GM18505 (cell line): ENCODE measurements at regions not wholly inside any gene's neighbourhood (a gene's known extent, or its start where the extent isn't known, plus 50 kb on each side); places are given as distances from the start of the nearest gene placed in this dataset.

Source experiments
- ATAC-seq: cut with Tn5 transposase; IDR thresholded peaks from one replicate; pipeline ENCODE4 v1.9.1; 2021; ENCODE audit not compliant: unreplicated experiment
- POLR2A ChIP-seq: IDR thresholded peaks from 4 replicates; pipeline ENCODE4 v1.6.1; 2011; ENCODE audit warnings: borderline replicate concordance; ENCODE audit not compliant: insufficient read depth, insufficient read length; ENCODE audit errors: extremely low read depth

DNA sequence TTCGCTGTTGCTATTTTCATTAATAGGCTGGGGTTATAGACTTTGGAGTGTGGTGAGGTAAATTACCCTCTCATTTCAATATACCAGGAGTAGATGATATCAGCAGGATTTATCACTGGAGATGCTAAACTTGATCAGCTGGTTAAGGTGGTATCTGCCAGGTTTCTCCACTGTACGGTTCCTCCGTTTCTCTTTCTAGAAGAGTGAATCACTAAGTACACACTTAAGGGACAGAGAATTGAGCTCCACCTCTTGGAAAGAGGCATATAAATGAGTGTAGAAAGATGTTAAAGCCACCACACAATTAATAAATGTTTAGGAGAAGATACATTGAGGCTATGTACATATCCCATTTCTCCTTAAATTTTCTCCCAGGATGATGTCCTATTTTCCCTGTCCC is 277.4 kb upstream of the GRIP1 start:
- no peak for ATAC-seq

DNA sequence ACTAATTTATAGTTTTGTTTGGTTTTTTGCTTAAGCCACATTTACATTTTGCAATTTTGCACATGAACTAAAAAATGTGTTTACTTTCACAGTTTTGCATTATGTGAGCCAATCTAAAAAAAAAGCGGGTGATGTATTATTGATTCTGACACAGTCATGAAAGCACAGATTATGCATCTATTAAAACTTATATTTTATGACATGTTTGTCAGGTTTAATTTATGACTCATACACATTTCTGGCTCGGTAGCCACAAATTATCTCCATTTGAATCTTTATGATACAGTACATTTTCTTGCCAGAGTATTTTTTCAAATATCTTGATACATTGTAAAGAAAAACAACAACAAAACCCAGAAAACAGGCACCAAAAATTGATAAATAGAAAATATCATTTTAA is 280.4 kb upstream of the GRIP1 start:
- no peak for ATAC-seq
- no peak for TF ChIP-seq POLR2A

More for the DNA sequence above, 277.4 kb upstream of the GRIP1 start:
- TF ChIP-seq POLR2A, result no peak

DNA sequence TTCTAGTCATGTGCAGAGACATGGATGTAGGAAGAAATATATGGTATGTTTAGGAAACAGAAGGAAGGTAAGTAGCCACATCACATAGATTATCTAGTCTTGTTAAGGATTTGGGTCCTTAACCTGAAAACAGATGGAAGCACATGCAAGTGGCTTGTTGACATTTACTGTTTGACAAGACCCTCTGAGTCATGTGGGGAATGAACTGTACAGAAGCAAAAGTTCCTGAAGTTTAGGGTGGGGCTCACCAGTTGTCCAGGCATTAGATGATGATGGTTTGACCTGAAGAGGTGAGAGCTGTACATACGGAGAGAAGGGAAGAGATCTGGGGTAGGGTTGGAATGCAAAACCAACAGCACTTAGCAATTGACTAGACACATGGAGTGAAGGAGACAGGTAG is 281.1 kb upstream of the GRIP1 start:
- no peak for ATAC-seq
- TF ChIP-seq POLR2A, result no peak

DNA sequence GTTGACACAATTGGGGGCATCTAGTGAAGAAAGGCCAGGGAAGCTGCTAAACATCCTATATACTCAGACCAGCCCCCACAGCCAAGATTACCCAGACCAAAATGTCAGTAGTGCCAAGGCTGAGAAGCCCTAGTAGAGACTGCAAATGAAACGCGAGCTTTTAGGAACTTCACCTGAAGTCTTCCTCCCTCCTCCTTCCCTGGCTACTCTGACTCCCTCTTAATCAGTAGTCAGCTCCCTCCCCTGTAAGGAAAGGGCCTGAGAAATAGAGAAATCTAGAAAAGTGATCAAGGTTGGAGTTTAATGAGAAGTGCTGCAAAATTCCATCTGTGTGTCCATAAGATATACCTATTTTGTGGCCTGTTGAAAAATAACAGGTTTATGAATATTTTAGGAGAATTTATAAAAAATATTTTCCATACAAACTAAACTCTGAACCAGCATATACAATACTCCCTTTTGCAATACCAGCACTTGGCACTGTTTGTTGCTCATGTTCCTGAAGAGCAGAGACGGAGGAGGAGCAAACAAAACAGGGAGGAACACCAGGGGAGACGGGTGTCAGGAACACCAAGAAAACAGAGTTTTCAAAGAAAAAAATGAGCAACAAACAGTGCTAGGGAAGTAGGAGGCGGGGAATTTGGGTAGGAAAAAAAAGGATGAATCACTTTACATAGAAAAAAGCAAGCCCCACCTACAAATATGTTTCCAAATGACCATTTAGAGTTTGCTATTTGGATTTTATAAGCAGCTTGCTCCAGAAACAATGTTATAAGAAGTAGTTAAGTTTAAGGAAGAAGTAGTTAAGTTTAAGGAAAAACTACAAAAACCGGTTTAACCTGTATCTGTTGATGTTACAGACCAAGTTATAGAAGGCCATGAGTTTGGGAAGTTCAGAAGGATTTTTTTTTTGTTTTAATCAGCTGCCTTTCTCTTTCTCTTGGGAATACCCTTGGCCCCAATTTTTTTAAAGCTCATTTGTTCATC is 282.1 kb upstream of the GRIP1 start:
- TF ChIP-seq POLR2A, result no peak
- ATAC-seq, result no peak

- TF ChIP-seq POLR2A, result no peak
- ATAC-seq, result no peak
These were observed 283.4 kb upstream of the GRIP1 start for GRCh38 chr12:66962290-66962689.

- TF ChIP-seq POLR2A, result no peak
- no peak for ATAC-seq
These were observed 285.0 kb upstream of the GRIP1 start for GRCh38 chr12:66963901-66964300.

GRCh38 chr12:66964629-66965028 is 285.8 kb upstream of the GRIP1 start:
- ATAC-seq, result no peak
- no peak for TF ChIP-seq POLR2A

DNA sequence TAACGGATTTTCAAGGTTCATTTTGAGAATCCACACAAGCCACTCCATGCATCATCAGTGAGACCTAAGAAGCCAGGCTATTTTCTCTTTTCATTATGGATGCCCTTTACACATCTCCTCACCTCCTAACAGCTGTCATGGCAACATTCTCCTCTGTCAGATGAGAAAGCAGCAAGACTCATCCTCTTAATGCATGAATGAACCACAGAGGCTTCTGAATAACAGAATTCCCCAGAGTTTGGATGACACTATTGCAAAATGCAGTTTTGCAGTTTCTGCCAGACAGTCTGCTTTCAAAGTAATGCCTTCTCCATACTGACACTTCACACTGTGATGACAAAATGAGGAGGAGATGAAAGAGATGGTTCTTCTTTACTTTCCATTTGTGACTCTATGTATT is 286.7 kb upstream of the GRIP1 start:
- no peak for ATAC-seq
- TF ChIP-seq POLR2A, result no peak

GRCh38 chr12:66971816-66972215 is 292.9 kb upstream of the GRIP1 start:
- no peak for ATAC-seq
- no peak for TF ChIP-seq POLR2A

DNA sequence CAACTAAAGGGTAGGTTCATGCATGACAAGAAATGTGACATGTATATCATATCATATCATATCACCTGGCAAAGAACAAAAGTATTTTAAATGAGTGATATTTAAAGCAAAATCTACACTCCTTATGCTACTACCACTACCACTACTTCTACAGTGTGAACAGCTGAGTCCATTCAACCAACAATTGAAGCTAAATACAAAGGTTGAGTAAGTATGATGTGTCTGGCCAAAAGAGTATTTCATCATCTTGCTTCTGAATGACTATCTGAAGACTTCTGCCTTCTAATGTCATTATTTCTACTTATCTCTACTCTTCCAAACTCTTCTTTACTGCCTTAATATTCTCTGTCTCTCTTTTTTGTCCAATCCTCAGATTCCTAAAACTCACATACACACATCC is 292.6 kb upstream of the CAND1 start:
- ATAC-seq, result no peak

GRCh38 chr12:66978802-66979201 is 290.4 kb upstream of the CAND1 start:
- TF ChIP-seq POLR2A, result no peak
- ATAC-seq, result no peak

More for the DNA sequence above, 292.6 kb upstream of the CAND1 start:
- no peak for TF ChIP-seq POLR2A

DNA sequence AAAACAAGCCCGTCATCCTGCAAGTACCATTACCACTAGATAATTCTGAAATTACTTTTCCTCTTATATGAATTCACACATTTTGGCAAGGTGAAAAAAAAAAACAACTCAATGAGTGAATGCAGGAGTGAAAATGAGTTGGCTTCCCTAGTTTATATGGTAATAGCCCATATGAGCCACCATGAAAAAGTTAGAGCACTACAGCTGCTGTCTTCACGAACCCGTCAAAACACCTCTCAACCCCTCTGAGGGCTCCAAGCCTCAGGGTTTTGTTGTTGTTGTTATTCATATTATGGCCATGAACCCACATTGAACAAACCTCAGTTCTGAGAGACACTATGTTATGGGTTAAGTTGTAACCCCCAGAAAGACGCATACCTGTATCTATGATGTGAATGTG is 289.9 kb upstream of the CAND1 start:
- ATAC-seq, result no peak
- TF ChIP-seq POLR2A, result no peak

DNA sequence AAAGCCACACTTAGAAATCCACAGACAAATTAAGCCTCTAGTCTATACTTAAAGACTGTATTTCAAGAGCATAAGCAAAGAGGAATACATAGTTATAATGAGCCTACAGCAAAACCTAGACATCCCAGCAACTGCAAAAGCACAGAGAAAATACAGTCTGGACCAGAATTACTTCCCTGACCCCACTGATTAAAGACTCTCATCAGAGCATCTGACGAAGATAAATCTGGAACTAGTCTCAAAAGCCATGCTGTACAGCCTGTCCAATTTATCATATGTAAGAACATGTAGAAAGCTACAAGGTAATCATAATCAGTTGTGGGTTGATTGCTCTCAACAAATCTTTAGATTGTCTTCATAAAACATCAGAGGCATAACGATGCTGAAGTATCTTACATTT is 285.1 kb upstream of the CAND1 start:
- no peak for ATAC-seq
- no peak for TF ChIP-seq POLR2A

DNA sequence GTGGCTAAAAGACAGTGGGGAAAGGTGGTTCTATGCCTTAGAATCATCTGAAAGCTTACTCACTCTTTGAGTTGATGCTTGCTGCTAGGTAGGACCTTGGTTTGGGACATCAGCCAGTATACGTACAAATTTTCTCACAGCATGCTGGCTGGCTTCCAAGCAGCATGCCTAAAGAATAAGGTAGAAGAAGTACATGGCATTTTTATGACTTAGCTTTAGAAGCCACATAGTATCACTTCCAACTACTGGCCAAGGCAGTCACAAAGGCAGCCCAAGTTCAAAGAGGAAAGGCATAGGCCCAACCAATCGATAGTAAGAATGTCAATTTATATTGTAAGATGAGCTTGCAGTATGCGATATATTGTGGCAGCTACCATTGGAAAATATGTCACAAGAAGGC is 284.2 kb upstream of the CAND1 start:
- no peak for ATAC-seq
- TF ChIP-seq POLR2A, result no peak

- no peak for ATAC-seq
- no peak for TF ChIP-seq POLR2A
These were observed 270.0 kb upstream of the CAND1 start for GRCh38 chr12:66999141-66999540.

GRCh38 chr12:67001251-67001650 is 267.9 kb upstream of the CAND1 start:
- TF ChIP-seq POLR2A, result no peak
- ATAC-seq, result no peak
